ENCODE measurements at regions not wholly inside any gene's neighbourhood (a gene's known extent, or its start where the extent isn't known, plus 50 kb on each side); places are given as distances from the start of the nearest gene placed in this dataset.

- ChIA-PET CTCF (no interaction called here), POLR2A (no interaction called here)
- no peak for TF ChIP-seq CTCF (IDR thresholded peaks at IDR 0.05)
- DNase-seq, result no peak
- Mint-ChIP-seq H3K4me3 (no peak overlapping the region), H3K9me3 (no peaks in the 10 kb centered on the region), H3K36me3 (ENCODE audit: low read depth) (no peaks in the 10 kb centered on the region), H3K4me1 (ENCODE audit: low read depth) (no peaks in the 10 kb centered on the region), H3K27me3 (peaks cover 3% of the 10 kb centered on the region), H3K27ac (no peak overlapping the region)
- intact Hi-C loops (cut with micrococcal nuclease), result no loop called here
- no peak for ATAC-seq
Observed at GRCh38 chr5:101136454-101136853, 233.4 kb upstream of the ST8SIA4 start.

DNA sequence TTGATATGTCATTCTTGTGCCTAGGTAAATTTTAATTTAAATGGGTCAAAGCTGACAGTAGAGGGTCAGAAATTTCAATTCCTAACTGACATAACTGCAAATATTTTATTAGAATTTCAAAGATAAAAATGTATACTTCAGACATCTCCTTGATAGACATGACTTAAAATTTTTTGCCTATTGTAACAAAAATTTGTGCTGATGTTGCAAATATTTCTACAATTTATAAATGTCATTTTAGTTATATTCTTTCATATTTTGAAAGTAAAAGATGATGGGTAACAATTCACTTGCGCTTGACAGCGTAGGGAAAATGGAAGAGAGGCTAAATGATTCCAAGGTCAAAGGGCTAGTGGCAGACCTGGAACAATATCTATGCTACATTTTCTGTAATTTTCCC is 220.3 kb upstream of the ST8SIA4 start:
- no peak for TF ChIP-seq CTCF (IDR thresholded peaks at IDR 0.05)
- intact Hi-C loops (cut with micrococcal nuclease), result no loop called here
- ChIA-PET POLR2A (no interaction called here), CTCF (no interaction called here)
- Mint-ChIP-seq H3K36me3 (ENCODE audit: low read depth) (no peaks in the 10 kb centered on the region), H3K27ac (no peak overlapping the region), H3K27me3 (no peaks in the 10 kb centered on the region), H3K4me1 (ENCODE audit: low read depth) (no peaks in the 10 kb centered on the region), H3K4me3 (no peak overlapping the region), H3K9me3 (no peaks in the 10 kb centered on the region)
- DNase-seq (no peak), ATAC-seq (no peak)

- Mint-ChIP-seq H3K9me3 (no peaks in the 10 kb centered on the region), H3K4me3 (no peak overlapping the region), H3K27me3 (peaks cover 3% of the 10 kb centered on the region), H3K4me1 (ENCODE audit: low read depth) (no peaks in the 10 kb centered on the region), H3K36me3 (ENCODE audit: low read depth) (no peaks in the 10 kb centered on the region), H3K27ac (no peak overlapping the region)
- no peak for DNase-seq
- TF ChIP-seq CTCF (IDR thresholded peaks at IDR 0.05), result no peak
- CTCF ChIA-PET, result no interaction called here
- intact Hi-C loops (cut with micrococcal nuclease), result no loop called here
- ATAC-seq, result no peak
- POLR2A ChIA-PET, result no interaction called here
Observed at GRCh38 chr5:101112645-101113044, 209.6 kb upstream of the ST8SIA4 start.

GRCh38 chr5:101103874-101104273 is 200.8 kb upstream of the ST8SIA4 start:
- H3K27me3 Mint-ChIP-seq, result no peaks in the 10 kb centered on the region
- intact Hi-C loops (cut with micrococcal nuclease), result no loop called here
- ChIA-PET POLR2A (no interaction called here), CTCF (no interaction called here)
- ATAC-seq, result no peak
- no peak overlapping the region for H3K4me3 Mint-ChIP-seq
- no peaks in the 10 kb centered on the region for H3K36me3 Mint-ChIP-seq (ENCODE audit: low read depth)
- no peak for DNase-seq
- H3K9me3 Mint-ChIP-seq, result no peaks in the 10 kb centered on the region
- TF ChIP-seq CTCF (IDR thresholded peaks at IDR 0.05), result no peak
- H3K4me1 Mint-ChIP-seq (ENCODE audit: low read depth), result no peaks in the 10 kb centered on the region
- no peak overlapping the region for H3K27ac Mint-ChIP-seq

DNA sequence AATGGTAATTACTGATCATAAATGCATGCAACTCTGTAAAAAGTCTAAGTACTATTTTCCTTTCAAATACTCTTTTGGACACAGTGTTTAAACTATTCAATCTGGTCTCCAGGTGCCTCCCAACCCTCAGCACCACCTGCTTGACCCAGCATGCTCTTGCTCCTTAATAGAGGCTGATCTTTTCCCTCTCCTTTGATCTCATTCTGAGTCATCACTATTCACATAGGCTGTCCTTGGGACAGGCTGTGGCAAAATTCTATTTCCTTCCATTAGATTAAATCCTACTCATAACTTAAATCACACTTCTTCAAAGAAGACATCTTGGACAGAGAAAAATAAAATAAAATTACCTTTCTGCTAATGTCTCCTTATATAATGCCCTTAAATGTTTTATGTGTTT is 199.4 kb upstream of the ST8SIA4 start:
- no peaks in the 10 kb centered on the region for H3K9me3 Mint-ChIP-seq

More for the DNA sequence above, 199.4 kb upstream of the ST8SIA4 start:
- intact Hi-C loops (cut with micrococcal nuclease), result no loop called here
- DNase-seq (no peak), ATAC-seq (no peak)
- Mint-ChIP-seq H3K4me1 (ENCODE audit: low read depth) (no peaks in the 10 kb centered on the region), H3K36me3 (ENCODE audit: low read depth) (no peaks in the 10 kb centered on the region), H3K27ac (no peak overlapping the region), H3K4me3 (no peak overlapping the region), H3K27me3 (no peaks in the 10 kb centered on the region)
- TF ChIP-seq CTCF (IDR thresholded peaks at IDR 0.05), result no peak
- ChIA-PET CTCF (no interaction called here), POLR2A (interaction anchor here (0.6 kb wide), 1 partner anchor 177 kb away, joined by 3 read pairs; no protein-coding TSS in a partner anchor)
